ENCODE measurements at regions not wholly inside any gene's neighbourhood (a gene's known extent, or its start where the extent isn't known, plus 50 kb on each side); places are given as distances from the start of the nearest gene placed in this dataset.

DNA sequence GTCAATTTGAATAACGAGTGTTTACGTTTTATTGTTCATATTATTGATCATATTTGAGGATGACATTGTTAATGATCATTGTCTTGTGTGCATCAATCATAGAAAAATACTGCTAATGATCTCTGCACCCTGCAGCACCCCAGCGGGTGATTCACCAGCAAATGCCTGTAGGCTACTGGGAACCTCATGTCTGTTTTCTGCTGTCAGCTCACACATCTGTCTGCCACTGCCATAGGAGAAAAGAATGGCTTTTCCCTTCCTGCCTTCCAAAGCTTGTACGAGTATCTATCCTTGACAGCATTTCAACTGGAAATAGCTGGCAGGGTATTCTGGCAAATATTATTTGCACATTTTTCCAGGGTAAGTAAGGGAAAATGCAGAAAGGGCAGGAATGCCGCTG lies 272.1 kb upstream of the TRAM1L1 start:
- TF ChIP-seq, protein P1, sequence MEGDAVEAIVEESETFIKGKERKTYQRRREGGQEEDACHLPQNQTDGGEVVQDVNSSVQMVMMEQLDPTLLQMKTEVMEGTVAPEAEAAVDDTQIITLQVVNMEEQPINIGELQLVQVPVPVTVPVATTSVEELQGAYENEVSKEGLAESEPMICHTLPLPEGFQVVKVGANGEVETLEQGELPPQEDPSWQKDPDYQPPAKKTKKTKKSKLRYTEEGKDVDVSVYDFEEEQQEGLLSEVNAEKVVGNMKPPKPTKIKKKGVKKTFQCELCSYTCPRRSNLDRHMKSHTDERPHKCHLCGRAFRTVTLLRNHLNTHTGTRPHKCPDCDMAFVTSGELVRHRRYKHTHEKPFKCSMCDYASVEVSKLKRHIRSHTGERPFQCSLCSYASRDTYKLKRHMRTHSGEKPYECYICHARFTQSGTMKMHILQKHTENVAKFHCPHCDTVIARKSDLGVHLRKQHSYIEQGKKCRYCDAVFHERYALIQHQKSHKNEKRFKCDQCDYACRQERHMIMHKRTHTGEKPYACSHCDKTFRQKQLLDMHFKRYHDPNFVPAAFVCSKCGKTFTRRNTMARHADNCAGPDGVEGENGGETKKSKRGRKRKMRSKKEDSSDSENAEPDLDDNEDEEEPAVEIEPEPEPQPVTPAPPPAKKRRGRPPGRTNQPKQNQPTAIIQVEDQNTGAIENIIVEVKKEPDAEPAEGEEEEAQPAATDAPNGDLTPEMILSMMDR (IDR thresholded peaks at IDR 0.05): no peak
- no peak for TF ChIP-seq POLR2AphosphoS5 (IDR thresholded peaks at IDR 0.05; ENCODE audit: low read depth, low read length)
